IMR-90 (cell line): ENCODE measurements at regions not wholly inside any gene's neighbourhood (a gene's known extent, or its start where the extent isn't known, plus 50 kb on each side); places are given as distances from the start of the nearest gene placed in this dataset.

Experiments
- ATAC-seq: fragments of 200-7000 bp; cut with Tn5 transposase; 2 replicates; pipeline ENCODE4 v1.9.1; 2020; ENCODE audit warnings: low read depth, mild to moderate bottlenecking, moderate library complexity
- BruUV-seq: library from RNA; stranded (reverse); fragments of 400-500 nt; replicated peaks from 2 replicates; lab custom pipeline; 2021; lab: Mats Ljungman, UMichigan
- CTCF ChIA-PET: fragments of 300-600 bp; formaldehyde crosslinking; extraction: SDS; loops from one replicate; lab custom pipeline; 2021; ENCODE audit warnings: antibody characterized with exemption; lab: Yijun Ruan, JAX
- POLR2A ChIA-PET: fragments of 300-600 bp; sonication (Branson Sonifier 250); formaldehyde crosslinking; loops from one replicate; lab custom pipeline; 2022; ENCODE audit warnings: antibody characterized with exemption; ENCODE audit not compliant: unreplicated experiment; lab: Charles Lee
- DNase-seq: peaks from one replicate; pipeline ENCODE4 v3.0.0; 2013
- H2AFZ ChIP-seq: replicated peaks from 2 replicates; pipeline ENCODE3; 2013; ENCODE audit warnings: low read length, mild to moderate bottlenecking; ENCODE audit not compliant: poor library complexity
- H2AK5ac ChIP-seq: 2 replicates; pipeline ENCODE4 v1.6.1; 2013; ENCODE audit warnings: low read depth, low read length, inconsistent platforms
- H2AK9ac ChIP-seq: replicated peaks from 2 replicates; pipeline ENCODE3; 2013; ENCODE audit warnings: mild to moderate bottlenecking, low read depth, low read length, moderate library complexity; ENCODE audit not compliant: poor library complexity
- H2BK120ac ChIP-seq: 2 replicates; pipeline ENCODE4 v1.6.1; 2013; ENCODE audit warnings: low read depth, low read length, inconsistent platforms
- H2BK15ac ChIP-seq: 3 replicates; pipeline ENCODE4 v1.6.1; 2013; ENCODE audit warnings: low read depth, low read length, inconsistent platforms
- H2BK20ac ChIP-seq: 2 replicates; pipeline ENCODE4 v1.6.1; 2013; ENCODE audit warnings: low read depth, mild to moderate bottlenecking, inconsistent platforms, low read length, moderate library complexity
- H2BK5ac ChIP-seq: 2 replicates; pipeline ENCODE4 v1.6.1; 2013; ENCODE audit warnings: mild to moderate bottlenecking, low read depth, low read length, inconsistent platforms; ENCODE audit not compliant: poor library complexity, severe bottlenecking
- H3K14ac ChIP-seq: replicated peaks from 2 replicates; pipeline ENCODE4 v1.6.1; 2013; ENCODE audit warnings: low read depth, low read length, inconsistent platforms
- H3K18ac ChIP-seq: 2 replicates; pipeline ENCODE4 v1.6.1; 2013; ENCODE audit warnings: low read depth, low read length, control low read depth
- H3K23ac ChIP-seq: 2 replicates; pipeline ENCODE4 v1.6.1; 2013; ENCODE audit warnings: low read depth, low read length, inconsistent platforms
- H3K27ac ChIP-seq: 2 replicates; pipeline ENCODE4 v1.5.1; 2013; ENCODE audit warnings: mild to moderate bottlenecking, control low read depth, low read length; ENCODE audit not compliant: insufficient read depth
- H3K27me3 ChIP-seq: 2 replicates; pipeline ENCODE4 v1.6.1; 2013; ENCODE audit warnings: low read length; ENCODE audit not compliant: control insufficient read depth, insufficient read depth
- H3K36me3 ChIP-seq: 2 replicates; pipeline ENCODE4 v1.6.1; 2013; ENCODE audit warnings: low read length, mixed read lengths; ENCODE audit not compliant: control insufficient read depth, insufficient read depth
- H3K4ac ChIP-seq: 2 replicates; pipeline ENCODE4 v1.6.1; 2013; ENCODE audit warnings: low read depth, low read length, inconsistent platforms
- H3K4me1 ChIP-seq: 2 replicates; pipeline ENCODE4 v1.6.1; 2013; ENCODE audit warnings: low read length, mixed read lengths; ENCODE audit not compliant: control insufficient read depth, insufficient read depth
- H3K4me2 ChIP-seq: 2 replicates; pipeline ENCODE4 v1.6.1; 2013; ENCODE audit warnings: low read depth, mild to moderate bottlenecking, control low read depth, low read length, moderate library complexity
- H3K4me3 ChIP-seq: 2 replicates; pipeline ENCODE4 v1.5.1; 2013; ENCODE audit warnings: low read depth, mild to moderate bottlenecking, control low read depth, low read length, moderate library complexity; ENCODE audit not compliant: insufficient read depth
- H3K56ac ChIP-seq: 2 replicates; pipeline ENCODE4 v1.6.1; 2013; ENCODE audit warnings: low read length, inconsistent platforms; ENCODE audit not compliant: insufficient read depth; ENCODE audit errors: extremely low read depth
- H3K79me1 ChIP-seq, 2 experiments: 2 replicates each; pipeline ENCODE4 v1.6.1; 2013; ENCODE audit warnings: low read length in 2 of 2, inconsistent platforms in 1 of 2, low read depth in 1 of 2
- H3K9ac ChIP-seq: 2 replicates; pipeline ENCODE4 v1.6.1; 2013; ENCODE audit warnings: low read depth, low read length, control low read depth
- H3K9me1 ChIP-seq: 2 replicates; pipeline ENCODE4 v1.6.1; 2013; ENCODE audit warnings: low read length, inconsistent platforms; ENCODE audit not compliant: insufficient read depth
- H3K9me3 ChIP-seq: 2 replicates; pipeline ENCODE4 v1.6.1; 2013; ENCODE audit warnings: low read length; ENCODE audit not compliant: control insufficient read depth, insufficient read depth
- H4K20me1 ChIP-seq: 2 replicates; pipeline ENCODE4 v1.6.1; 2013; ENCODE audit warnings: low read length, inconsistent platforms; ENCODE audit not compliant: insufficient read depth
- H4K5ac ChIP-seq: 2 replicates; pipeline ENCODE4 v1.6.1; 2013; ENCODE audit warnings: mild to moderate bottlenecking, low read depth, low read length, control low read depth
- H4K8ac ChIP-seq, 2 experiments: 2 replicates each; pipeline ENCODE4 v1.6.1; 2013; ENCODE audit warnings: low read depth in 2 of 2, low read length in 2 of 2, control low read depth in 1 of 2, inconsistent platforms in 1 of 2
- H4K91ac ChIP-seq: 2 replicates; pipeline ENCODE4 v1.6.1; 2013; ENCODE audit warnings: low read depth, low read length, inconsistent platforms; ENCODE audit not compliant: insufficient read depth
- BHLHE40 ChIP-seq: fragments of 150-350 bp; IDR thresholded peaks from 2 replicates; pipeline ENCODE4 v1.6.1; 2016; ENCODE audit warnings: mild to moderate bottlenecking, low read depth, low read length
- CEBPB ChIP-seq: IDR thresholded peaks from 2 replicates; pipeline ENCODE4 v1.6.1; 2012; ENCODE audit warnings: low read depth, low read length, improper control_type of control experiment
- CHD1 ChIP-seq: IDR thresholded peaks from 2 replicates; pipeline ENCODE4 v1.6.1; 2012; ENCODE audit warnings: low read depth, low read length, improper control_type of control experiment
- FOS ChIP-seq: fragments of 150-350 bp; IDR thresholded peaks from 2 replicates; pipeline ENCODE4 v1.6.1; 2016; ENCODE audit warnings: low read depth, low read length
- MAFK ChIP-seq: IDR thresholded peaks from 2 replicates; pipeline ENCODE4 v1.6.1; 2012; ENCODE audit warnings: low read depth, low read length, improper control_type of control experiment
- MAZ ChIP-seq: IDR thresholded peaks from 2 replicates; pipeline ENCODE4 v1.6.1; 2012; ENCODE audit warnings: low read depth, mild to moderate bottlenecking, low read length, improper control_type of control experiment, moderate library complexity, borderline replicate concordance
- NFE2L2 ChIP-seq: fragments of 150-350 bp; IDR thresholded peaks from 2 replicates; pipeline ENCODE4 v1.6.1; 2016; ENCODE audit warnings: low read depth, mild to moderate bottlenecking, low read length
- RAD21 ChIP-seq: IDR thresholded peaks from 2 replicates; pipeline ENCODE4 v1.6.1; 2012; ENCODE audit warnings: low read length, improper control_type of control experiment
- RCOR1 ChIP-seq: IDR thresholded peaks from 2 replicates; pipeline ENCODE4 v1.6.1; 2012; ENCODE audit warnings: mild to moderate bottlenecking, low read length, improper control_type of control experiment; ENCODE audit not compliant: insufficient replicate concordance
- SMC3 ChIP-seq: fragments of 150-350 bp; IDR thresholded peaks from 2 replicates; pipeline ENCODE4 v1.6.1; 2016; ENCODE audit warnings: low read depth, mild to moderate bottlenecking, antibody characterized with exemption, low read length, moderate library complexity
- USF2 ChIP-seq: fragments of 150-350 bp; IDR thresholded peaks from 2 replicates; pipeline ENCODE4 v1.6.1; 2017; ENCODE audit warnings: mild to moderate bottlenecking, antibody characterized with exemption, low read length, low read depth
- WGBS, 2 experiments: methylation state at CpG; one replicate each; pipeline versions ENCODE4 v1.1.5 to v1.1.7; 2013; ENCODE audit warnings: missing lambda C conversion rate in 2 of 2; ENCODE audit not compliant: insufficient read length in 1 of 2; ENCODE audit errors: extremely low coverage in 2 of 2; 5-methylcytosine and 5-hydroxymethylcytosine counted together
- dilution Hi-C: fragments of 300-500 bp; cut with HindIII; formaldehyde crosslinking; loops from one replicate; pipeline ENCODE4 v1.14.3; 2018; ENCODE audit warnings: low sequenced_read_pairs; ENCODE audit not compliant: unreplicated experiment
- in situ Hi-C: fragments of 300-500 bp; cut with MboI; formaldehyde crosslinking; loops from 3 replicates; pipeline ENCODE4 v1.14.3; 2019; ENCODE audit warnings: low sequenced_read_pairs, inconsistent platforms, mixed read lengths
- intact Hi-C: fragments of 100-400 bp; cut with micrococcal nuclease; formaldehyde crosslinking; loops from 2 replicates; pipeline ENCODE4 v1.10.0; 2022

- POLR2A ChIA-PET = no interaction called here
- Histone ChIP-seq H3K27me3 (no peaks in the 10 kb centered on the region), H3K4me1 (no peaks in the 10 kb centered on the region), H2BK5ac (no peak overlapping the region), H2BK20ac (no peak overlapping the region), H3K9me3 (no peaks in the 10 kb centered on the region), H2BK15ac (no peak overlapping the region), H2AK5ac (no peak overlapping the region), H4K8ac (no peak overlapping the region), H3K4ac (no peak overlapping the region), H3K56ac (no peak overlapping the region), H3K14ac (no peak overlapping the region), H4K5ac (no peak overlapping the region), H3K4me3 (no peak overlapping the region), H3K18ac (no peak overlapping the region), H3K23ac (no peak overlapping the region), H2AK9ac (no peak overlapping the region), H3K27ac (no peak overlapping the region), H3K9me1 (no peaks in the 10 kb centered on the region), H4K91ac (no peak overlapping the region), H3K9ac (no peak overlapping the region), H2BK120ac (no peak overlapping the region), H3K36me3 (no peaks in the 10 kb centered on the region), H3K4me2 (no peak overlapping the region), H2AFZ (no peak overlapping the region), H3K79me1 (no peaks in the 10 kb centered on the region), H4K20me1 (no peaks in the 10 kb centered on the region)
- intact Hi-C loops (no loop called here), in situ Hi-C loops (no loop called here), dilution Hi-C loops (no loop called here)
- ATAC-seq (no peak), DNase-seq (no peak)
- no CpG with 5 or more reads among the region's 3 CpGs for WGBS, 2 experiments
- BruUV-seq = no TSS peak
- CTCF ChIA-PET = no interaction called here
- TF ChIP-seq SMC3 (no peak), FOS (no peak), MAZ (no peak), BHLHE40 (no peak), USF2 (no peak), CHD1 (no peak), RCOR1 (no peak), CEBPB (no peak), MAFK (no peak), RAD21 (no peak), NFE2L2 (no peak)
Observed at GRCh38 chr9:7859701-7860334, 60.2 kb upstream of the DMAC1 start.
